ENCODE measurements at regions not wholly inside any gene's neighbourhood (a gene's known extent, or its start where the extent isn't known, plus 50 kb on each side); places are given as distances from the start of the nearest gene placed in this dataset.
A peak's percentile ranks its signal among the peaks of the same experiment; 100 is the strongest.

DNA sequence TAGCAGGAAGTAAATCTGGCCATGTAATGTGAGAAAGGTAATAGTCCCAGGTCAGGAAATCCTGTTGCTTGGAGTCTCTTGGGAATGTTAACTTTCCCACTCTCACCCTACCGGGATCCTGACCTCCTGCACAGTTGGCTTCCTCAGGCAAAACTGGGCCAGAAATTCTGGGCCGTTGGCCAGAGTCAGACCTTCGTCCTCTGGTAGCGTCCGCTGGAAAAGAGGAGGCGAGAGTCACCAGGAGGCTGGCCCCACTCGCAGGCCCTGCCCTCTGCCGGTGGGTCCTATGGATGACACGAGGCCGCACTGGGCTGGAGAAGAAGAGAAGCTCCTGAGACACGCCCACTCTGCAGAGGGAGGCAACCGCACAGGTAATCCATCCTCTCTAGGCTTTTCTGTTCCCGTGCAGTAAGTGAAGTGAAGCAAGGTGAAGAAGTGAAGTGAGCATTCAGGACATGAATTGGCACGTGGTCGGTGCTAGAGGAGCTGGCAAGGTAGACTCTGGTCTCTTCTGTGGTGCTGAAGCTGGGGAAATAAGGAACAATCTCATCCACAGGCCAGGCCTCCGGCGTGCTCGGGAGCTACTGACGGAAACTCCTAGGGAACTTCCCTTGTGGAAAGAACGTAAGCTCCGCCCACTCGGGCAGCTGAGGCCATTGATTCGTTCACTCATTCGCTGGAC is 182.7 kb upstream of the GLI2 start (continued):
- TF ChIP-seq FOXC1 (CRISPR knock-in tag; IDR thresholded peaks at IDR 0.05; ENCODE audit: borderline replicate concordance) (peak; percentile 71), PHF5A (CRISPR knock-in tag; IDR thresholded peaks at IDR 0.05; ENCODE audit: low read depth, unreplicated experiment) (peak; percentile 61), STAG1 (CRISPR knock-in tag; IDR thresholded peaks at IDR 0.05) (peak; percentile 92), GFI1 (CRISPR knock-in tag; IDR thresholded peaks at IDR 0.05; ENCODE audit: borderline replicate concordance) (peak; percentile 76; the same call in 1 of the 2 replicates), ZKSCAN5 (CRISPR knock-in tag; IDR thresholded peaks at IDR 0.05) (peak; percentile 93), NFE2L1 (CRISPR knock-in tag; IDR thresholded peaks at IDR 0.05; ENCODE audit: borderline replicate concordance) (no peak), NCOR1 (IDR thresholded peaks at IDR 0.05; ENCODE audit: borderline replicate concordance, low read length) (peak; percentile 55; the same call in 1 of the 2 replicates), ZIK1 (CRISPR knock-in tag; IDR thresholded peaks at IDR 0.05; ENCODE audit: borderline replicate concordance, low read depth) (no peak), CBFB (CRISPR knock-in tag; IDR thresholded peaks at IDR 0.05) (peak; percentile 69), MIER3 (CRISPR knock-in tag; IDR thresholded peaks at IDR 0.05; ENCODE audit: borderline replicate concordance) (peak; percentile 58; the same call in 1 of the 2 replicates), ZNF451 (CRISPR knock-in tag; IDR thresholded peaks at IDR 0.05) (peak; percentile 72; the same call in 1 of the 2 replicates), ZNF335 (CRISPR knock-in tag; IDR thresholded peaks at IDR 0.05) (peak; percentile 48), DNMT3B (CRISPR knock-in tag; conservative IDR thresholded peaks at IDR 0.05) (no peak), ZKSCAN1 (IDR thresholded peaks at IDR 0.05; ENCODE audit: low read length) (peak; percentile 75), ZNF737 (CRISPR knock-in tag; IDR thresholded peaks at IDR 0.05; ENCODE audit: borderline replicate concordance) (0 out of 2 replicates have a peak, but pooled peaks have one; percentile 35)
- TF ChIP-seq, protein P1, sequence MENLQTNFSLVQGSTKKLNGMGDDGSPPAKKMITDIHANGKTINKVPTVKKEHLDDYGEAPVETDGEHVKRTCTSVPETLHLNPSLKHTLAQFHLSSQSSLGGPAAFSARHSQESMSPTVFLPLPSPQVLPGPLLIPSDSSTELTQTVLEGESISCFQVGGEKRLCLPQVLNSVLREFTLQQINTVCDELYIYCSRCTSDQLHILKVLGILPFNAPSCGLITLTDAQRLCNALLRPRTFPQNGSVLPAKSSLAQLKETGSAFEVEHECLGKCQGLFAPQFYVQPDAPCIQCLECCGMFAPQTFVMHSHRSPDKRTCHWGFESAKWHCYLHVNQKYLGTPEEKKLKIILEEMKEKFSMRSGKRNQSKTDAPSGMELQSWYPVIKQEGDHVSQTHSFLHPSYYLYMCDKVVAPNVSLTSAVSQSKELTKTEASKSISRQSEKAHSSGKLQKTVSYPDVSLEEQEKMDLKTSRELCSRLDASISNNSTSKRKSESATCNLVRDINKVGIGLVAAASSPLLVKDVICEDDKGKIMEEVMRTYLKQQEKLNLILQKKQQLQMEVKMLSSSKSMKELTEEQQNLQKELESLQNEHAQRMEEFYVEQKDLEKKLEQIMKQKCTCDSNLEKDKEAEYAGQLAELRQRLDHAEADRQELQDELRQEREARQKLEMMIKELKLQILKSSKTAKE (CRISPR knock-in tag; IDR thresholded peaks at IDR 0.05; ENCODE audit: borderline replicate concordance) = no peak
- TF ChIP-seq, protein P2, sequence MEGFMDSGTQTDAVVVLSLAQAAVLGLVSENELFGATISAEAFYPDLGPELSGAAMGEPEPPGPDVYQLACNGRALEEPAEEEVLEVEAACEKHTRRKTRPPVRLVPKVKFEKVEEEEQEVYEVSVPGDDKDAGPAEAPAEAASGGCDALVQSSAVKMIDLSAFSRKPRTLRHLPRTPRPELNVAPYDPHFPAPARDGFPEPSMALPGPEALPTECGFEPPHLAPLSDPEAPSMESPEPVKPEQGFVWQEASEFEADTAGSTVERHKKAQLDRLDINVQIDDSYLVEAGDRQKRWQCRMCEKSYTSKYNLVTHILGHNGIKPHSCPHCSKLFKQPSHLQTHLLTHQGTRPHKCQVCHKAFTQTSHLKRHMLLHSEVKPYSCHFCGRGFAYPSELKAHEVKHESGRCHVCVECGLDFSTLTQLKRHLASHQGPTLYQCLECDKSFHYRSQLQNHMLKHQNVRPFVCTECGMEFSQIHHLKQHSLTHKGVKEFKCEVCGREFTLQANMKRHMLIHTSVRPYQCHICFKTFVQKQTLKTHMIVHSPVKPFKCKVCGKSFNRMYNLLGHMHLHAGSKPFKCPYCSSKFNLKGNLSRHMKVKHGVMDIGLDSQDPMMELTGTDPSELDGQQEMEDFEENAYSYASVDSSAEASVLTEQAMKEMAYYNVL (CRISPR knock-in tag; IDR thresholded peaks at IDR 0.05; ENCODE audit: borderline replicate concordance) = peak; percentile 75; the same call in 1 of the 2 replicates
- TF ChIP-seq, protein P3, sequence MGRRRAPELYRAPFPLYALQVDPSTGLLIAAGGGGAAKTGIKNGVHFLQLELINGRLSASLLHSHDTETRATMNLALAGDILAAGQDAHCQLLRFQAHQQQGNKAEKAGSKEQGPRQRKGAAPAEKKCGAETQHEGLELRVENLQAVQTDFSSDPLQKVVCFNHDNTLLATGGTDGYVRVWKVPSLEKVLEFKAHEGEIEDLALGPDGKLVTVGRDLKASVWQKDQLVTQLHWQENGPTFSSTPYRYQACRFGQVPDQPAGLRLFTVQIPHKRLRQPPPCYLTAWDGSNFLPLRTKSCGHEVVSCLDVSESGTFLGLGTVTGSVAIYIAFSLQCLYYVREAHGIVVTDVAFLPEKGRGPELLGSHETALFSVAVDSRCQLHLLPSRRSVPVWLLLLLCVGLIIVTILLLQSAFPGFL (CRISPR knock-in tag; IDR thresholded peaks at IDR 0.05) = no peak
- TF ChIP-seq, protein P4, sequence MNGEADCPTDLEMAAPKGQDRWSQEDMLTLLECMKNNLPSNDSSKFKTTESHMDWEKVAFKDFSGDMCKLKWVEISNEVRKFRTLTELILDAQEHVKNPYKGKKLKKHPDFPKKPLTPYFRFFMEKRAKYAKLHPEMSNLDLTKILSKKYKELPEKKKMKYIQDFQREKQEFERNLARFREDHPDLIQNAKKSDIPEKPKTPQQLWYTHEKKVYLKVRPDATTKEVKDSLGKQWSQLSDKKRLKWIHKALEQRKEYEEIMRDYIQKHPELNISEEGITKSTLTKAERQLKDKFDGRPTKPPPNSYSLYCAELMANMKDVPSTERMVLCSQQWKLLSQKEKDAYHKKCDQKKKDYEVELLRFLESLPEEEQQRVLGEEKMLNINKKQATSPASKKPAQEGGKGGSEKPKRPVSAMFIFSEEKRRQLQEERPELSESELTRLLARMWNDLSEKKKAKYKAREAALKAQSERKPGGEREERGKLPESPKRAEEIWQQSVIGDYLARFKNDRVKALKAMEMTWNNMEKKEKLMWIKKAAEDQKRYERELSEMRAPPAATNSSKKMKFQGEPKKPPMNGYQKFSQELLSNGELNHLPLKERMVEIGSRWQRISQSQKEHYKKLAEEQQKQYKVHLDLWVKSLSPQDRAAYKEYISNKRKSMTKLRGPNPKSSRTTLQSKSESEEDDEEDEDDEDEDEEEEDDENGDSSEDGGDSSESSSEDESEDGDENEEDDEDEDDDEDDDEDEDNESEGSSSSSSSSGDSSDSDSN (CRISPR knock-in tag; IDR thresholded peaks at IDR 0.05) = peak; percentile 59
- TF ChIP-seq, protein P5, sequence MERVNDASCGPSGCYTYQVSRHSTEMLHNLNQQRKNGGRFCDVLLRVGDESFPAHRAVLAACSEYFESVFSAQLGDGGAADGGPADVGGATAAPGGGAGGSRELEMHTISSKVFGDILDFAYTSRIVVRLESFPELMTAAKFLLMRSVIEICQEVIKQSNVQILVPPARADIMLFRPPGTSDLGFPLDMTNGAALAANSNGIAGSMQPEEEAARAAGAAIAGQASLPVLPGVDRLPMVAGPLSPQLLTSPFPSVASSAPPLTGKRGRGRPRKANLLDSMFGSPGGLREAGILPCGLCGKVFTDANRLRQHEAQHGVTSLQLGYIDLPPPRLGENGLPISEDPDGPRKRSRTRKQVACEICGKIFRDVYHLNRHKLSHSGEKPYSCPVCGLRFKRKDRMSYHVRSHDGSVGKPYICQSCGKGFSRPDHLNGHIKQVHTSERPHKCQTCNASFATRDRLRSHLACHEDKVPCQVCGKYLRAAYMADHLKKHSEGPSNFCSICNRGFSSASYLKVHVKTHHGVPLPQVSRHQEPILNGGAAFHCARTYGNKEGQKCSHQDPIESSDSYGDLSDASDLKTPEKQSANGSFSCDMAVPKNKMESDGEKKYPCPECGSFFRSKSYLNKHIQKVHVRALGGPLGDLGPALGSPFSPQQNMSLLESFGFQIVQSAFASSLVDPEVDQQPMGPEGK (CRISPR knock-in tag; IDR thresholded peaks at IDR 0.05) = peak; percentile 75
